ENCODE measurements at regions not wholly inside any gene's neighbourhood (a gene's known extent, or its start where the extent isn't known, plus 50 kb on each side); places are given as distances from the start of the nearest gene placed in this dataset.

GRCh38 chr3:59418836-59419235, 369.0 kb upstream of the CFAP20DC start:
- no peak overlapping the region for H2AFZ ChIP-seq (ENCODE audit: low read length)
- no peak overlapping the region for H3K4me2 ChIP-seq (ENCODE audit: insufficient read depth, low read length, poor library complexity, severe bottlenecking)
- no peaks in the 10 kb centered on the region for H3K79me1 ChIP-seq (ENCODE audit: low read depth, low read length)
- H2BK120ac ChIP-seq (ENCODE audit: low read depth, low read length) = no peak overlapping the region
- H3K4ac ChIP-seq (ENCODE audit: low read length) = no peak overlapping the region
- H3K4me3 ChIP-seq (ENCODE audit: low read length in 2 of 2) = no peak overlapping the region
- H3K9ac ChIP-seq (ENCODE audit: low read depth, low read length, poor library complexity) = no peak overlapping the region
- no peak overlapping the region for H2BK15ac ChIP-seq (ENCODE audit: low read length)
- no peak overlapping the region for H4K8ac ChIP-seq (ENCODE audit: low read depth, low read length)
- no peak overlapping the region for H2AK5ac ChIP-seq (ENCODE audit: low read depth, low read length)
- H4K91ac ChIP-seq (ENCODE audit: low read depth, low read length, poor library complexity) = no peak overlapping the region
- no peak for DNase-seq (ENCODE audit: low spot score)
- H3K9me3 ChIP-seq (replicated peaks in 1 of 2; ENCODE audit: control insufficient read depth in 2 of 2, insufficient read depth in 1 of 2, low read depth in 1 of 2, low read length in 2 of 2) = no peaks in the 10 kb centered on the region
- H3K36me3 ChIP-seq (replicated peaks in 1 of 2; ENCODE audit: control insufficient read depth in 2 of 2, insufficient read depth in 2 of 2, low read length in 2 of 2) = no peaks in the 10 kb centered on the region
- no peak overlapping the region for H3K18ac ChIP-seq (ENCODE audit: low read length)
- H3K23ac ChIP-seq (ENCODE audit: low read depth, low read length, poor library complexity) = no peak overlapping the region
- H3K4me1 ChIP-seq (ENCODE audit: control insufficient read depth in 2 of 2, insufficient read depth in 1 of 2, low read depth in 1 of 2, low read length in 2 of 2) = peaks cover 0 to 4% of the 10 kb centered on the region in 2 donors
- H3K14ac ChIP-seq (ENCODE audit: low read length) = no peak overlapping the region
- peaks cover 0 to 9% (median 0%) of the 10 kb centered on the region in 3 experiments for H3K27me3 ChIP-seq (ENCODE audit: control insufficient read depth in 3 of 3, insufficient read depth in 3 of 3, low read depth in 1 of 3, low read length in 3 of 3)
- WGBS, 2 donors (ENCODE audit: extremely low coverage in 2 of 2, insufficient read length in 2 of 2, insufficient replicate concordance in 1 of 2) = no CpG with 5 or more reads among the region's 4 CpGs
- H2BK12ac ChIP-seq (ENCODE audit: low read length) = no peak overlapping the region
- H2BK5ac ChIP-seq (ENCODE audit: low read length) = no peak overlapping the region
- H3K27ac ChIP-seq (replicated peaks; ENCODE audit: low read length) = no peak overlapping the region

- Histone ChIP-seq H3K4me1 (ENCODE audit: control insufficient read depth in 2 of 2, insufficient read depth in 1 of 2, low read depth in 1 of 2, low read length in 2 of 2) (no peaks in the 10 kb centered on the region), H2AFZ (ENCODE audit: low read length) (no peak overlapping the region), H4K8ac (ENCODE audit: low read depth, low read length) (no peak overlapping the region), H3K79me1 (ENCODE audit: low read depth, low read length) (no peaks in the 10 kb centered on the region), H2AK5ac (ENCODE audit: low read depth, low read length) (no peak overlapping the region), H2BK5ac (ENCODE audit: low read length) (no peak overlapping the region), H3K4me3 (ENCODE audit: low read length in 2 of 2) (no peak overlapping the region), H4K91ac (ENCODE audit: low read depth, low read length, poor library complexity) (no peak overlapping the region), H2BK15ac (ENCODE audit: low read length) (no peak overlapping the region), H3K9ac (ENCODE audit: low read depth, low read length, poor library complexity) (no peak overlapping the region), H3K27ac (replicated peaks; ENCODE audit: low read length) (no peak overlapping the region), H2BK120ac (ENCODE audit: low read depth, low read length) (no peak overlapping the region), H3K36me3 (replicated peaks in 1 of 2; ENCODE audit: control insufficient read depth in 2 of 2, insufficient read depth in 2 of 2, low read length in 2 of 2) (no peaks in the 10 kb centered on the region), H3K18ac (ENCODE audit: low read length) (no peak overlapping the region), H3K4ac (ENCODE audit: low read length) (no peak overlapping the region), H3K27me3 (ENCODE audit: control insufficient read depth in 3 of 3, insufficient read depth in 3 of 3, low read depth in 1 of 3, low read length in 3 of 3) (peaks cover 0 to 47% (median 0%) of the 10 kb centered on the region in 3 experiments), H3K14ac (ENCODE audit: low read length) (no peak overlapping the region), H3K23ac (ENCODE audit: low read depth, low read length, poor library complexity) (no peak overlapping the region), H3K4me2 (ENCODE audit: insufficient read depth, low read length, poor library complexity, severe bottlenecking) (no peak overlapping the region), H3K9me3 (replicated peaks in 1 of 2; ENCODE audit: control insufficient read depth in 2 of 2, insufficient read depth in 1 of 2, low read depth in 1 of 2, low read length in 2 of 2) (no peaks in the 10 kb centered on the region), H2BK12ac (ENCODE audit: low read length) (no peak overlapping the region)
- no CpG with 5 or more reads among the region's 5 CpGs for WGBS, 2 donors (ENCODE audit: extremely low coverage in 2 of 2, insufficient read length in 2 of 2, insufficient replicate concordance in 1 of 2)
- DNase-seq (ENCODE audit: low spot score) = no peak
These were observed 362.7 kb upstream of the CFAP20DC start for GRCh38 chr3:59412516-59412915.

GRCh38 chr3:59411694-59412093, 361.9 kb upstream of the CFAP20DC start:
- no peak overlapping the region for H3K9ac ChIP-seq (ENCODE audit: low read depth, low read length, poor library complexity)
- H3K36me3 ChIP-seq (replicated peaks in 1 of 2; ENCODE audit: control insufficient read depth in 2 of 2, insufficient read depth in 2 of 2, low read length in 2 of 2) = no peaks in the 10 kb centered on the region
- no peak overlapping the region for H3K23ac ChIP-seq (ENCODE audit: low read depth, low read length, poor library complexity)
- no peak overlapping the region for H3K4ac ChIP-seq (ENCODE audit: low read length)
- H3K4me2 ChIP-seq (ENCODE audit: insufficient read depth, low read length, poor library complexity, severe bottlenecking) = no peak overlapping the region
- H2BK15ac ChIP-seq (ENCODE audit: low read length) = no peak overlapping the region
- H3K9me3 ChIP-seq (replicated peaks in 1 of 2; ENCODE audit: control insufficient read depth in 2 of 2, insufficient read depth in 1 of 2, low read depth in 1 of 2, low read length in 2 of 2) = no peaks in the 10 kb centered on the region
- H4K8ac ChIP-seq (ENCODE audit: low read depth, low read length) = no peak overlapping the region
- no peak overlapping the region for H2AK5ac ChIP-seq (ENCODE audit: low read depth, low read length)
- no peaks in the 10 kb centered on the region for H3K79me1 ChIP-seq (ENCODE audit: low read depth, low read length)
- H3K4me1 ChIP-seq (ENCODE audit: control insufficient read depth in 2 of 2, insufficient read depth in 1 of 2, low read depth in 1 of 2, low read length in 2 of 2) = no peaks in the 10 kb centered on the region
- H4K91ac ChIP-seq (ENCODE audit: low read depth, low read length, poor library complexity) = no peak overlapping the region
- H3K27ac ChIP-seq (replicated peaks; ENCODE audit: low read length) = no peak overlapping the region
- no peak overlapping the region for H2BK12ac ChIP-seq (ENCODE audit: low read length)
- no peak overlapping the region for H3K14ac ChIP-seq (ENCODE audit: low read length)
- peaks cover 0 to 55% (median 2%) of the 10 kb centered on the region in 3 experiments for H3K27me3 ChIP-seq (ENCODE audit: control insufficient read depth in 3 of 3, insufficient read depth in 3 of 3, low read depth in 1 of 3, low read length in 3 of 3)
- H2BK5ac ChIP-seq (ENCODE audit: low read length) = no peak overlapping the region
- WGBS, 2 donors (ENCODE audit: extremely low coverage in 2 of 2, insufficient read length in 2 of 2, insufficient replicate concordance in 1 of 2) = no CpG with 5 or more reads among the region's 1 CpG
- no peak overlapping the region for H2AFZ ChIP-seq (ENCODE audit: low read length)
- no peak overlapping the region for H2BK120ac ChIP-seq (ENCODE audit: low read depth, low read length)
- no peak overlapping the region for H3K18ac ChIP-seq (ENCODE audit: low read length)
- H3K4me3 ChIP-seq (ENCODE audit: low read length in 2 of 2) = no peak overlapping the region
- DNase-seq (ENCODE audit: low spot score) = no peak

- H2AK5ac ChIP-seq (ENCODE audit: low read depth, low read length) = no peak overlapping the region
- no CpG with 5 or more reads among the region's 2 CpGs for WGBS, 2 donors (ENCODE audit: extremely low coverage in 2 of 2, insufficient read length in 2 of 2, insufficient replicate concordance in 1 of 2)
- no peak overlapping the region for H3K27ac ChIP-seq (replicated peaks; ENCODE audit: low read length)
- no peak overlapping the region for H2BK120ac ChIP-seq (ENCODE audit: low read depth, low read length)
- H2BK15ac ChIP-seq (ENCODE audit: low read length) = no peak overlapping the region
- no peaks in the 10 kb centered on the region for H3K4me1 ChIP-seq (ENCODE audit: control insufficient read depth in 2 of 2, insufficient read depth in 1 of 2, low read depth in 1 of 2, low read length in 2 of 2)
- no peak overlapping the region for H2AFZ ChIP-seq (ENCODE audit: low read length)
- H2BK5ac ChIP-seq (ENCODE audit: low read length) = no peak overlapping the region
- no peak overlapping the region for H3K18ac ChIP-seq (ENCODE audit: low read length)
- no peak overlapping the region for H2BK12ac ChIP-seq (ENCODE audit: low read length)
- H3K4me2 ChIP-seq (ENCODE audit: insufficient read depth, low read length, poor library complexity, severe bottlenecking) = no peak overlapping the region
- H3K79me1 ChIP-seq (ENCODE audit: low read depth, low read length) = no peaks in the 10 kb centered on the region
- no peaks in the 10 kb centered on the region for H3K9me3 ChIP-seq (replicated peaks in 1 of 2; ENCODE audit: control insufficient read depth in 2 of 2, insufficient read depth in 1 of 2, low read depth in 1 of 2, low read length in 2 of 2)
- no peak overlapping the region for H3K4me3 ChIP-seq (ENCODE audit: low read length in 2 of 2)
- no peak overlapping the region for H3K4ac ChIP-seq (ENCODE audit: low read length)
- no peak overlapping the region for H4K8ac ChIP-seq (ENCODE audit: low read depth, low read length)
- no peak overlapping the region for H3K23ac ChIP-seq (ENCODE audit: low read depth, low read length, poor library complexity)
- no peak overlapping the region for H4K91ac ChIP-seq (ENCODE audit: low read depth, low read length, poor library complexity)
- peaks cover 0 to 60% (median 2%) of the 10 kb centered on the region in 3 experiments for H3K27me3 ChIP-seq (ENCODE audit: control insufficient read depth in 3 of 3, insufficient read depth in 3 of 3, low read depth in 1 of 3, low read length in 3 of 3)
- no peak overlapping the region for H3K9ac ChIP-seq (ENCODE audit: low read depth, low read length, poor library complexity)
- H3K14ac ChIP-seq (ENCODE audit: low read length) = no peak overlapping the region
- no peaks in the 10 kb centered on the region for H3K36me3 ChIP-seq (replicated peaks in 1 of 2; ENCODE audit: control insufficient read depth in 2 of 2, insufficient read depth in 2 of 2, low read length in 2 of 2)
- no peak for DNase-seq (ENCODE audit: low spot score)
These were observed 361.4 kb upstream of the CFAP20DC start for GRCh38 chr3:59411186-59411585.

Data from neuronal stem cell (in vitro differentiated cells).